Stimulated activated CD4-positive, alpha-beta T cell treated with anti-CD3 and anti-CD28 coated beads, Interleukin-2, amount 100 ng/mL, for 48 hours (primary cell): ENCODE measurements at regions not wholly inside any gene's neighbourhood (a gene's known extent, or its start where the extent isn't known, plus 50 kb on each side); places are given as distances from the start of the nearest gene placed in this dataset.
"Not testable (repeated sequence)": the region's sequence is repeated elsewhere in the genome, so short reads cannot be mapped to it uniquely, and the experiment has no call there.

Experiments
- DNase-seq, 2 donors: peaks; one replicate each; pipeline ENCODE4 v3.0.0-alpha.2; 2020

GRCh38 chr16:88148682-88149081 is 197.4 kb downstream of the BANP start:
- DNase-seq: not testable (repeated sequence)

DNA sequence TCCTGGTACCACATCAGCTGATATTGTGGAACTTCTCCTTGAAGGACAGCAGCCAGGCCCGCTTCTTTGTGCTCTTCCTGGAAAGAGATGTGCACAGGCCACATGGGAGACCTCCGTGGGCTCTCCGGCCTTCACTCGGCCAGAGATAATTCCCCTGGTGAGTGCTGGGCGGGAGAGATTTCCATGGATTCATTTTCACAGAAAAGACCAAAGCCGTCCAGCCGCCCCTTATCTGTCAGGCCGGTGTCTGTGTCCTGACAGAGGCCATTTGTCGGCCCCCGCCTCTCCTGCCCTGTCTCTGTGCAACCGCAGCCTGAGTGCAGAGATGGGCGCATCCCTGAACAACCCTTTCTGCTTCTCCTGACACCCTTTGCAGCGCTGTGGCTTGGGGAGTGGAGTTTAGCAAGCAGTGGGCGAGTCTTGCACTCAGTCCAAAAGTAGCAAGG is 197.9 kb downstream of the BANP start:
- not testable (repeated sequence) for DNase-seq

GRCh38 chr16:88149663-88150062 is 198.4 kb downstream of the BANP start:
- DNase-seq: not testable (repeated sequence)

DNA sequence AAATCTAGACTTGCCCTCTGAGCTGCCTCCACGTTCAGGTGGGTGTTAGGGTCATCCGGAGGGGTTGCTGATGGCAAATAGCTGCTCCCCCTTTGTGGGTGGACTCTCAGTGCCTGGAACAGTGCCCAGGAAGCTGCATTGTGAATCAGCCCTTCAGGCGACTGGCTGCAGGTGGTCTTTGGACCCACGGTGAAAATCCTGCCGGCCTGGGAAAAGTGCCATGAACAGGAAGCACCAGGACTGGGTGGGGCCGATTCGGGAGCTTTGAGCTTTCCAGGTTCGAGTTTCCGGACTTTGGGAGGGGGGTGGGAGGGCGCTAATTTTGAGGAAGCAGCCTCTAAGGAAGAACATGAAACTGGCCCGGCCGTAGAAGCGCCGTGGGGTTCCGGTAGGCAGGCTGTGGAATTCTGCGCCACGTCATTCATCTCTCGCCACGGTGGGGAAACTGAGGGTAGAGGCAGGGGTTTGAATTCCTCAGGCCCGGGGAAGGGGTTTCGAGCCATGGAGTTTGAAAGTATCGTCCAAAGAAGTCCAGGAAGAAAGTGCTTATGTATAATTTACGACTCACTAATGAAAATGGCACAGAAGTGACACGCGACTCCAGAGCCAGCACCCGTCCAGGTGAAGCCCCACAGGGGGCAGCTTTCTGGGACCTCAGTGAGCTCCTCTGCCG is 199.4 kb downstream of the BANP start:
- not testable (repeated sequence) for DNase-seq

DNA sequence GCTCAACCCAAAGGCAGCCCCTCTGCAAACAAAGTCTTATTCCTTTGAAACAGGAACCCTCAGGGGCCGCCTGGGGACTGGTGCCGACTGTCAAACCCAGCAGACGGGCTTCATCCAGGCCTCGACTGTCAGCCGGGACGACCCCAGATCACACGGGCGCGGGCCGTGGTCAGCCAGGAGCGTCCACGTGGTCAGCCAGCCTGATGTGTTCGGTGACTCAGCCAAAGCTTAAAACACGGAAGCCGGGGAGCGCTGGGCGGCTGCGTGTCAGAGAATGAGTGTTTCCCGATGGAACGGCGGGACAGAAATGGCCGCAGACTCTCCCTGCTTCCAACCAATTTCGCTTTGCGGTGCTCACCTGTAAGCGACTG is 199.9 kb downstream of the BANP start:
- not testable (repeated sequence) for DNase-seq

DNA sequence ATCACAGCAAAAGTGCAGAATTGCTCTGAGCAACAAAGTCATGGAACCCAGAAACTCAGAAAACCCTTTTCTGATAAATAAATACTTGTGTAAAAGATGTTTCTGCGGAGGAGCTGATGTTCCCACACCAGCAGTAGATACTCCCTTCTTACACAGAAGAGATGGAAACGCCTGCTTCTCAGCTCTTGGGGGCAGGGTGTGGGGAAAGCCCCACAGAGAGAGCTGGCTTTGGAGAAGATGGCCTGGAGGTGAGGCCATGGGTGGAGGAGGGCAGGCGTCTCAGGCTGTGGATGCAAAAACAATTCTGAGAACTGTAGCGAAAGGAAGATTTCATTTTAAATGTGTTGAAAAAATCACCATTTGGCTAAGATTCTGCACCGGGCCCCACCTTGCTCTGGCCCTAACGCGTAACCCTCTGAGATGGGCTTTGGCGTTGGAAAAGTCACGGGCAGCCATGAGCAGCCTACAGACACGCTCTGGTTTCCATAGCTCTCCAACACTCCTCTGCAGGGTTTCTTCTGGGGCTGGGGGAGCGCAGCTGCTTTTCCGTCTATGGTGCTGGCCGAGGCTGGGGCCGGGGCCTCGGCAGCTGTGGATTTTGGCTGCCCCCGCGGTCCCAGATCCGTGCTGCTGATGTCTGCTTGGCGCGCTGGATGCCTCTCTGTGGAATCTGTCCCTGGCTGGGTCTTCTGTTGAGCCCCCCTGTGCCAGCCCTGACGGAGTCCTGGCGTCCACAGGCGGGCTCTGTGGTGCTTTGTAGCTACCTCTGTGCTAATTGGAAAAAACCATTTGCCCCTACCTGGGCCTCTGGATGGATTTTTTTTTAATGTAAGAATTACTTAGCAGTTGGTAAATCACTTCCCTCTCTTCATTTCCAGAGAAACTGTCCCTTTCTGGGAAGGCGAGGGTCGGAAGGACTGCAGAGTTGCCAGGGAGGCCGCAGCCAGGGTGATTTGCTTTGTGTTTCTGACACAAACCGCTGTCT is 200.9 kb downstream of the BANP start:
- not testable (repeated sequence) for DNase-seq

DNA sequence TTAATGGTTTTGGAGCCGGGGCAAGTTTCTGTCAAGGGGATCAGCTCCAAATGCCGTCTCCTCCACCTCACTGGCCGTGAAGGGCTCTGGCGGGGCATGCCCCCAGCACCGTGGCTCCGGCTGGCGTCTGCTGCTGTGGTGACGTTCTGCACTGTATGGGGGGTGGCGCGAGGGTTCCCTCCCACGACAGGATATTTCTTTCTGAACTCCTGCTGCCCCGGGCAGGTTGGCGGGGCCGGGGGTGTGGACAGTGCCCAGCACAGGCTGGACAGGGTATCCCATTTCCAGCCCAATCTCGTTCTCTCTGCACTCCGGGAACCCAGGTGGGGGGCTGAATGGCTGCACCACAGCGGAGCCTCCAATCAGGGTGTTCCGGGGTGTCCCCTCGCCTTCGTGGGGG is 201.6 kb downstream of the BANP start:
- not testable (repeated sequence) for DNase-seq

GRCh38 chr16:88153516-88153915 is 202.3 kb downstream of the BANP start:
- not testable (repeated sequence) for DNase-seq

DNA sequence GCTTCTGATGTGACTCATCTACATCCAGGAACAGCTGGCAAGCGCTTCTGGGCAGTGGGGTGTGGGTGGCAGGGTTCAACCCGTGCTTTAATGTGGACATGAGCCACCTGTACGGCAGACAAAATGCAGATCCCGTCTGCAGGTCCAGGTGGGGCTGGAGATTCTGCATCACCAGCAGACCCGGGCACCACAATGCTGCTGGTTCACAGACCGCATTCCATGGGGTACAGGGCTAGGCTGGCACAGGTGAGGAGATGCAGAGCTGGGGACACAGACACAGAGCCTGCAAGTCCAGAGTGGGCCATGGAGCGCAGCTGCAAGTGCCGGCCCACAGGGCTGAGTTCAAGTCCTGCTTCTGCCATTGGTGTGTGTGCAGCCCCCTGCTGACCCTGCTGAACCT is 203.7 kb downstream of the BANP start:
- DNase-seq: not testable (repeated sequence)

DNA sequence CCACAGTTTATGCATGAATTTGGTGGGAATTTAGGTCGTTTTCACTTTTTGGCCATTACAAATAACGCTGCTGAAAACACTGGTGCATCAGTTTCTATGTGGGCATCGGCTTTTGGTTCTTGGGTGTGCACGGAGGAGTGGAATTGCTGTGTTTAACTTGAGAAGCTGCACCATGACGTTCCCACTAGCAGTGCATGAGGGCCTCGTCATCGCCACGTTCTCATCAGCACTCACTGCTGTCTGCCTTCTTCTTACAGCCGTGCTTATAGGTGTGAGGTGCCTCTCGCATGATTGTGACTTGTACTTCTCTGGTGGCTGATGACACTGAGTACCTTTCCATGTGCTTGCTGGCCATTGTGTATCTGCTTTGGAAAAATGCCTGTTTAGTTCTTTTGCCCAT is 204.4 kb downstream of the BANP start:
- DNase-seq: not testable (repeated sequence)

- DNase-seq: not testable (repeated sequence)
These were observed 205.5 kb downstream of the BANP start for GRCh38 chr16:88156640-88157283.

DNA sequence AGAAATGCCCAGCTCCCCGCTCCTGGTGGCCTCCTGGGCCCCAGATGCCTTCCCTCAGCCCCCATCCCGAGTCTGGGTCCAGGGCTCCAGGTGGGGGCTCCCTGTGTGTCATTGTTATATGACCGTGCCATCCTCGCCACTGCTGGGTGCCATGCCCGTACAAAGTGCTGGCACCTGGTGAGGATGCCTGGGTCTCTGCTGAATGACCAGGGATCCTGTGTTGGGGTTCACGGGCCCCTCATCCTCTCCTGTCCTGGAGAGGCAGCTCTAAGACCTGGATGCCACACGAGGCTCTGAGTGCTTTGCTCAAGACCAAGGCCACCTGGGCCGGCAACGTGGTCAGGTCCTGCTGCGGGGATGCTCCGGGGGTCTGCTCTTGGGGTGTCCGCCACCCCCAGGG is 206.5 kb downstream of the BANP start:
- DNase-seq: not testable (repeated sequence)

DNA sequence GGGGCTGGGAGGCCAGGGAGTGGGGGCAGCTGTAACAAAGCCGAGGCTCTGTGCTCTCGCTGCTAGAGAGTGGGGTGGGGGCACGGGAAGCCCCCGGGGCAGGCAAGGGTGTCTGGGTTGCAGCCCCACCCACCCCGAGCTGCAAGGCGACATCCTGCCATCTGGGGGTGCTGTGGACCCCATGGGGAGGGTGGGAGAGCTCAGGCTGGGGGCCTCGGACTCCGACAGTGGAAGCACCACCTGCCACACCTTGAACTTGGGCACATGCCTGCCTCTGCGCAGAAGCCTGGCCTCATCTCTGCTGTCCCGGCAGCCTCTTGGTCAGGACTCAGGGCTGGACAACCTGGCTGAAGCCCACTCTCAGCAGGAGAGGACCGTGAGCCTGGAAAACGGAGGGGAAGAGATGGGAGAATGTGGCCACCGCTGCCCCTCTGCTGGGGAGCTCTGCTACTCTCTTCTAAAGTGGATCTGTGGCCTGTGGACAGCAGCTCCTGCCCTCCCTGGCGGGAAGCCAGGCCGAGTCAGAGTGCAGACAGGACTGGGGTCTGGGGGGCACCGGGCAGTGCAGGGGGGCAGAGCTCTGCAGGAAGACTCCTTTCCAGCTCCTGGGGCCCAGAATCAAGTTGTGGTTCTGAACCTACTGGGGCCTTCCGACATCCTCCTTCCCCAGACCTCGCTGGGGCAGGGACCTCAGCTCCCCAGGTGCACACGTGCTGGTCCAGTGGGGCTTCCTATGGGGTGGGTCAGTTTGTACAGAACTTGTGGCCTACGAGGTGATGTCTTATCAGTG is 207.2 kb downstream of the BANP start:
- DNase-seq: not testable (repeated sequence)

GRCh38 chr16:88159046-88159896 is 208.0 kb downstream of the BANP start:
- not testable (repeated sequence) for DNase-seq

- DNase-seq: not testable (repeated sequence)
These were observed 208.7 kb downstream of the BANP start for GRCh38 chr16:88159897-88160335.

GRCh38 chr16:88161191-88161590 is 210.0 kb downstream of the BANP start:
- not testable (repeated sequence) for DNase-seq

GRCh38 chr16:88161623-88162275 is 210.5 kb downstream of the BANP start:
- not testable (repeated sequence) for DNase-seq

DNA sequence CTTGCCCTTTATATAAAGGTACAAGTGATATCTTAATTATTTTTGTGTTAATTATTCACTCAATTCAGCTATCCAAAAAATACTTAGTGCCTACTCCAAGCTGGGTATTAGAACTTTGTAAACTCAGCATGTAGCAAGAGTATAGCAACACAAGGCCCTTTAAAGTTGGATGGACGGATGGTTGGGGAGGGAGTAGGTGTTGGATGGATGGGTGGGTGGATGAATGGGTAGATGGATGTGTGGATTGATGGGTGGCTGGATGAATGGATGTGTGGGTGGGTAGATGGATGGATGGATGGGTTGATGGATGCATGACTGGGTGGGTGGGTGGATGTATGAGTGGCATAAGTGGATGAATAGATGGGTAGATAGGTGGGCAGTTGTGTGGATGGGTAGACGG is 211.5 kb downstream of the BANP start:
- DNase-seq: not testable (repeated sequence)

GRCh38 chr16:88164196-88165039 is 213.2 kb downstream of the BANP start:
- not testable (repeated sequence) for DNase-seq
